ENCODE measurements at regions not wholly inside any gene's neighbourhood (a gene's known extent, or its start where the extent isn't known, plus 50 kb on each side); places are given as distances from the start of the nearest gene placed in this dataset.

DNA sequence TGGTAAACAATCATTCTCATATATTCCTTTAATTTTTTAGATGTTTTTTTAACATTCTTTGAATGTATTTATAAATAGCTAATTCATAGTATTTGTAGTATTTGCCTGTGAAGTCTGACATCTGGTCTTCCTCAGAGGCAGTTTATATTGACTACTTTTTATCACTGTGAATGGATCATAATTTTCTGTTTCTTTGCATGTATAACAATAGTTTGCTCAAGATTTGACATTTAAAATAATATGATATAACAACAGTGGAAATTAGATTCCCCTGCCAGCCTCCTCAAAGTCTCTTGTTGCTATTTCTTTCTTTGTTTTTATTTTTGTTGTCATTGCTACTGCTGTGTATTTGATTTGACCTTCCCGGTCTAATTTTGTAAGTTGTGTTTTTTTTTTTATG, 297.0 kb upstream of the PCDH20 start:
- TF ChIP-seq, protein P1, sequence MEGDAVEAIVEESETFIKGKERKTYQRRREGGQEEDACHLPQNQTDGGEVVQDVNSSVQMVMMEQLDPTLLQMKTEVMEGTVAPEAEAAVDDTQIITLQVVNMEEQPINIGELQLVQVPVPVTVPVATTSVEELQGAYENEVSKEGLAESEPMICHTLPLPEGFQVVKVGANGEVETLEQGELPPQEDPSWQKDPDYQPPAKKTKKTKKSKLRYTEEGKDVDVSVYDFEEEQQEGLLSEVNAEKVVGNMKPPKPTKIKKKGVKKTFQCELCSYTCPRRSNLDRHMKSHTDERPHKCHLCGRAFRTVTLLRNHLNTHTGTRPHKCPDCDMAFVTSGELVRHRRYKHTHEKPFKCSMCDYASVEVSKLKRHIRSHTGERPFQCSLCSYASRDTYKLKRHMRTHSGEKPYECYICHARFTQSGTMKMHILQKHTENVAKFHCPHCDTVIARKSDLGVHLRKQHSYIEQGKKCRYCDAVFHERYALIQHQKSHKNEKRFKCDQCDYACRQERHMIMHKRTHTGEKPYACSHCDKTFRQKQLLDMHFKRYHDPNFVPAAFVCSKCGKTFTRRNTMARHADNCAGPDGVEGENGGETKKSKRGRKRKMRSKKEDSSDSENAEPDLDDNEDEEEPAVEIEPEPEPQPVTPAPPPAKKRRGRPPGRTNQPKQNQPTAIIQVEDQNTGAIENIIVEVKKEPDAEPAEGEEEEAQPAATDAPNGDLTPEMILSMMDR (IDR thresholded peaks at IDR 0.05; ENCODE audit: low read length) = no peak
- TF ChIP-seq EZH2 (optimal IDR thresholded peaks at IDR 0.05; ENCODE audit: low read depth, low read length) = no peak
- TF ChIP-seq EZH2phosphoT487 (IDR thresholded peaks at IDR 0.05; ENCODE audit: low read length) = no peak

Data from MM.1S (cell line).